ENCODE measurements at regions not wholly inside any gene's neighbourhood (a gene's known extent, or its start where the extent isn't known, plus 50 kb on each side); places are given as distances from the start of the nearest gene placed in this dataset.

- H3K36me3 ChIP-seq (ENCODE audit: control insufficient read depth in 2 of 3, insufficient read depth in 3 of 3, low read length in 3 of 3), result no peaks in the 10 kb centered on the region
- Mint-ChIP-seq H3K4me1 (peaks cover 0 to 4% (median 0%) of the 10 kb centered on the region in 7 donors), H3K36me3 (no peaks in the 10 kb centered on the region), H3K4me3 (no peak overlapping the region), H3K9me3 (peaks cover 0 to 3% (median 0%) of the 10 kb centered on the region in 11 donors), H3K27ac (no peak overlapping the region), H3K27me3 (peaks cover 3 to 14% (median 5%) of the 10 kb centered on the region in 5 donors)
- intact Hi-C loops (cut with micrococcal nuclease), result no loop called here
- no peak overlapping the region for H3K27ac ChIP-seq (ENCODE audit: low read depth, low read length)
- ATAC-seq (no peak), DNase-seq (no peak)
- no peak overlapping the region for H3K4me3 ChIP-seq (ENCODE audit: low read length)
- H3K4me1 ChIP-seq (ENCODE audit: control insufficient read depth in 2 of 2, insufficient read depth in 2 of 2, low read length in 2 of 2), result no peaks in the 10 kb centered on the region
- POLR2A ChIA-PET, result no interaction called here
- CTCF ChIA-PET, result interaction anchor here (0.7 kb wide), 1 partner anchor 306 kb away, joined by 3 read pairs; no protein-coding TSS in a partner anchor
- H3K27me3 ChIP-seq (ENCODE audit: control insufficient read depth in 2 of 2, insufficient read depth in 2 of 2, low read length in 2 of 2), result no peaks in the 10 kb centered on the region
- no peaks in the 10 kb centered on the region for H3K9me3 ChIP-seq (ENCODE audit: control insufficient read depth in 2 of 3, low read length in 3 of 3)
Measured at GRCh38 chr13:26934096-26934495, 173.5 kb upstream of the GPR12 start.

- ChIA-PET CTCF (no interaction called here), POLR2A (no interaction called here)
- peaks cover 0 to 4% (median 0%) of the 10 kb centered on the region in 7 donors for H3K4me1 Mint-ChIP-seq
Measured at GRCh38 chr13:26932465-26932864, 171.9 kb upstream of the GPR12 start.

GRCh38 chr13:26929971-26930730 lies 169.6 kb upstream of the GPR12 start:
- Histone ChIP-seq H3K4me1 (ENCODE audit: control insufficient read depth in 2 of 2, insufficient read depth in 2 of 2, low read length in 2 of 2) (no peaks in the 10 kb centered on the region), H3K9me3 (ENCODE audit: control insufficient read depth in 2 of 3, low read length in 3 of 3) (no peaks in the 10 kb centered on the region), H3K36me3 (ENCODE audit: control insufficient read depth in 2 of 3, insufficient read depth in 3 of 3, low read length in 3 of 3) (no peaks in the 10 kb centered on the region), H3K27ac (ENCODE audit: low read depth, low read length) (no peak overlapping the region), H3K27me3 (ENCODE audit: control insufficient read depth in 2 of 2, insufficient read depth in 2 of 2, low read length in 2 of 2) (no peaks in the 10 kb centered on the region), H3K4me3 (ENCODE audit: low read length) (no peak overlapping the region)
- peaks cover 0 to 3% (median 0%) of the 10 kb centered on the region in 11 donors for H3K9me3 Mint-ChIP-seq
- no peak overlapping the region for H3K4me3 Mint-ChIP-seq
- intact Hi-C loops (cut with micrococcal nuclease), result loop anchor here in 1 of 2 donors (1.0 kb wide), 1 partner anchor 448 kb away; no protein-coding TSS in a partner anchor
- H3K36me3 Mint-ChIP-seq, result no peaks in the 10 kb centered on the region
- ChIA-PET POLR2A (no interaction called here), CTCF (interaction anchor here (0.5 to 2.6 kb wide), 8 partner anchors 9 to 1323 kb away, joined by 3 to 10 read pairs (median 3); no protein-coding TSS in a partner anchor)
- H3K27ac Mint-ChIP-seq, result no peak overlapping the region
- peak; percentile 29 to 71 (median 57) for DNase-seq
- peak; percentile 75 for ATAC-seq
- peaks cover 0 to 4% (median 0%) of the 10 kb centered on the region in 7 donors for H3K4me1 Mint-ChIP-seq
- H3K27me3 Mint-ChIP-seq, result peaks cover 0 to 15% (median 5%) of the 10 kb centered on the region in 5 donors

More at GRCh38 chr13:26932465-26932864, 171.9 kb upstream of the GPR12 start:
- H3K4me3 Mint-ChIP-seq, result no peak overlapping the region
- no peaks in the 10 kb centered on the region for H3K36me3 Mint-ChIP-seq
- no peak overlapping the region for H3K27ac Mint-ChIP-seq
- Histone ChIP-seq H3K9me3 (ENCODE audit: control insufficient read depth in 2 of 3, low read length in 3 of 3) (no peaks in the 10 kb centered on the region), H3K27me3 (ENCODE audit: control insufficient read depth in 2 of 2, insufficient read depth in 2 of 2, low read length in 2 of 2) (no peaks in the 10 kb centered on the region), H3K36me3 (ENCODE audit: control insufficient read depth in 2 of 3, insufficient read depth in 3 of 3, low read length in 3 of 3) (no peaks in the 10 kb centered on the region), H3K4me3 (ENCODE audit: low read length) (no peak overlapping the region), H3K27ac (ENCODE audit: low read depth, low read length) (no peak overlapping the region), H3K4me1 (ENCODE audit: control insufficient read depth in 2 of 2, insufficient read depth in 2 of 2, low read length in 2 of 2) (no peaks in the 10 kb centered on the region)
- ATAC-seq (no peak), DNase-seq (no peak)
- H3K9me3 Mint-ChIP-seq, result peaks cover 0 to 3% (median 0%) of the 10 kb centered on the region in 11 donors
- peaks cover 0 to 5% (median 3%) of the 10 kb centered on the region in 5 donors for H3K27me3 Mint-ChIP-seq
- intact Hi-C loops (cut with micrococcal nuclease), result no loop called here

GRCh38 chr13:26927511-26927910 lies 166.9 kb upstream of the GPR12 start:
- peaks cover 8 to 26% (median 20%) of the 10 kb centered on the region in 5 donors for H3K27me3 Mint-ChIP-seq
- CTCF ChIA-PET, result no interaction called here
- H3K36me3 ChIP-seq (ENCODE audit: control insufficient read depth in 2 of 3, insufficient read depth in 3 of 3, low read length in 3 of 3), result no peaks in the 10 kb centered on the region
- H3K27ac ChIP-seq (ENCODE audit: low read depth, low read length), result no peak overlapping the region
- POLR2A ChIA-PET, result no interaction called here
- no peaks in the 10 kb centered on the region for H3K36me3 Mint-ChIP-seq
- DNase-seq (no peak), ATAC-seq (no peak)
- H3K4me1 ChIP-seq (ENCODE audit: control insufficient read depth in 2 of 2, insufficient read depth in 2 of 2, low read length in 2 of 2), result no peaks in the 10 kb centered on the region
- no peak overlapping the region for H3K4me3 Mint-ChIP-seq
- peaks cover 0 to 4% (median 0%) of the 10 kb centered on the region in 7 donors for H3K4me1 Mint-ChIP-seq
- H3K4me3 ChIP-seq (ENCODE audit: low read length), result no peak overlapping the region
- H3K9me3 Mint-ChIP-seq, result no peaks in the 10 kb centered on the region
- H3K27ac Mint-ChIP-seq, result no peak overlapping the region
- intact Hi-C loops (cut with micrococcal nuclease), result no loop called here
- H3K27me3 ChIP-seq (ENCODE audit: control insufficient read depth in 2 of 2, insufficient read depth in 2 of 2, low read length in 2 of 2), result no peaks in the 10 kb centered on the region
- H3K9me3 ChIP-seq (ENCODE audit: control insufficient read depth in 2 of 3, low read length in 3 of 3), result no peaks in the 10 kb centered on the region

GRCh38 chr13:26926371-26926770 lies 165.8 kb upstream of the GPR12 start:
- Mint-ChIP-seq H3K27me3 (peaks cover 14 to 36% (median 24%) of the 10 kb centered on the region in 5 donors), H3K27ac (no peak overlapping the region), H3K4me1 (peaks cover 0 to 4% (median 0%) of the 10 kb centered on the region in 7 donors), H3K4me3 (no peak overlapping the region), H3K36me3 (no peaks in the 10 kb centered on the region), H3K9me3 (no peaks in the 10 kb centered on the region)
- CTCF ChIA-PET, result no interaction called here
- intact Hi-C loops (cut with micrococcal nuclease), result no loop called here
- Histone ChIP-seq H3K27me3 (ENCODE audit: control insufficient read depth in 2 of 2, insufficient read depth in 2 of 2, low read length in 2 of 2) (no peaks in the 10 kb centered on the region), H3K27ac (ENCODE audit: low read depth, low read length) (no peak overlapping the region), H3K4me1 (ENCODE audit: control insufficient read depth in 2 of 2, insufficient read depth in 2 of 2, low read length in 2 of 2) (no peaks in the 10 kb centered on the region), H3K36me3 (ENCODE audit: control insufficient read depth in 2 of 3, insufficient read depth in 3 of 3, low read length in 3 of 3) (no peaks in the 10 kb centered on the region), H3K9me3 (ENCODE audit: control insufficient read depth in 2 of 3, low read length in 3 of 3) (no peaks in the 10 kb centered on the region), H3K4me3 (ENCODE audit: low read length) (no peak overlapping the region)
- POLR2A ChIA-PET, result no interaction called here
- no peak for ATAC-seq
- no peak for DNase-seq

- intact Hi-C loops (cut with micrococcal nuclease), result no loop called here
- DNase-seq (no peak), ATAC-seq (no peak)
- CTCF ChIA-PET, result no interaction called here
- no peaks in the 10 kb centered on the region for H3K36me3 ChIP-seq (ENCODE audit: control insufficient read depth in 2 of 3, insufficient read depth in 3 of 3, low read length in 3 of 3)
- no peaks in the 10 kb centered on the region for H3K4me1 ChIP-seq (ENCODE audit: control insufficient read depth in 2 of 2, insufficient read depth in 2 of 2, low read length in 2 of 2)
- H3K4me3 ChIP-seq (ENCODE audit: low read length), result no peak overlapping the region
- Mint-ChIP-seq H3K4me3 (no peak overlapping the region), H3K36me3 (no peaks in the 10 kb centered on the region), H3K27me3 (peaks cover 15 to 42% (median 21%) of the 10 kb centered on the region in 5 donors), H3K9me3 (no peaks in the 10 kb centered on the region), H3K4me1 (peaks cover 0 to 1% (median 0%) of the 10 kb centered on the region in 7 donors), H3K27ac (peak overlapping the region in 1 of 9 donors; percentile 32)
- POLR2A ChIA-PET, result no interaction called here
- H3K27me3 ChIP-seq (ENCODE audit: control insufficient read depth in 2 of 2, insufficient read depth in 2 of 2, low read length in 2 of 2), result no peaks in the 10 kb centered on the region
- no peak overlapping the region for H3K27ac ChIP-seq (ENCODE audit: low read depth, low read length)
- no peaks in the 10 kb centered on the region for H3K9me3 ChIP-seq (ENCODE audit: control insufficient read depth in 2 of 3, low read length in 3 of 3)
Measured at GRCh38 chr13:26923824-26924605, 163.4 kb upstream of the GPR12 start.
